ENCODE measurements at regions not wholly inside any gene's neighbourhood (a gene's known extent, or its start where the extent isn't known, plus 50 kb on each side); places are given as distances from the start of the nearest gene placed in this dataset.

DNA sequence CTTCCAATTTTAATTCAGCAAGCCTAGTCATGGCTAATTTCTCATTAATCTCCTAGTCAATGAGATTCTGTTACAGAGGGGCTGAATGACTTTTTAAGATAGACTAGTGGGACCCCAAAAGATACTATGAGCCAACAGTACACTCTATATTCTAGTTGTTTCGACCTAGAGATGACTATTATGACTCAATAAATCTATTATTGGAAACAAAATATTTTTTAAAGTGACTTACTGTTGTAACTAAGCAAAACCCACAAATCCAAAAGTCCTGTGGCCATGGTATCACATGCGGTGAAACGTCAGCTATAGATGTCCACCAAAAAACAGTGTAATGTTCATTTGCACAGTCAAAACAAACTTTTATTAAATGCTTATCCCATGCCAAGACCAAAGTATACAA lies 95.3 kb upstream of the ADO start:
- H4K8ac ChIP-seq (replicated peaks; ENCODE audit: insufficient read length, low read depth, low read length): no peak overlapping the region
- H4K5ac ChIP-seq (ENCODE audit: insufficient read length, low read depth, low read length): no peak overlapping the region
- H3K9me3 ChIP-seq (ENCODE audit: control insufficient read depth, low read depth, low read length): no peaks in the 10 kb centered on the region
- H3K9ac ChIP-seq (ENCODE audit: extremely low read depth, insufficient read length, low read length): no peak overlapping the region
- H2BK5ac ChIP-seq (ENCODE audit: insufficient read length, low read length): no peak overlapping the region
- no peaks in the 10 kb centered on the region for H4K20me1 ChIP-seq (ENCODE audit: control insufficient read depth, insufficient read depth, insufficient read length)
- no peaks in the 10 kb centered on the region for H3K27me3 ChIP-seq (ENCODE audit: insufficient read depth, low read length)
- no peak overlapping the region for H4K91ac ChIP-seq (ENCODE audit: insufficient read length, low read depth, low read length)
- Mint-ChIP-seq H3K36me3 (ENCODE audit: insufficient read depth in 1 of 3, low read depth in 3 of 3) (no peaks in the 10 kb centered on the region), H3K4me1 (no peaks in the 10 kb centered on the region), H3K27ac (no peak overlapping the region), H3K9me3 (peaks cover 1 to 2% of the 10 kb centered on the region in 2 experiments; a peak in 3 of 5 replicates), H3K4me3 (no peak overlapping the region), H3K27me3 (ENCODE audit: low read depth) (no peaks in the 10 kb centered on the region)
- H3K4me1 ChIP-seq (ENCODE audit: insufficient read depth, low read length): no peaks in the 10 kb centered on the region
- H2BK120ac ChIP-seq (ENCODE audit: low read depth, low read length, poor library complexity, severe bottlenecking): no peak overlapping the region
- H3K4me2 ChIP-seq (ENCODE audit: insufficient read depth, insufficient read length, low read length): no peak overlapping the region
- no peak overlapping the region for H2AFZ ChIP-seq (ENCODE audit: low read length)
- no peak overlapping the region for H2AK5ac ChIP-seq (ENCODE audit: insufficient read length, low read length)
- no CpG with 5 or more reads among the region's 3 CpGs for WGBS (ENCODE audit: extremely low coverage, insufficient read length, low lambda C conversion rate)
- no peak overlapping the region for H3K14ac ChIP-seq (ENCODE audit: insufficient read depth, low read length)
- H2BK12ac ChIP-seq (ENCODE audit: insufficient read length, low read depth, low read length): no peak overlapping the region
- no peak overlapping the region for H3K4ac ChIP-seq (ENCODE audit: low read depth, low read length)
- H3K23ac ChIP-seq (ENCODE audit: insufficient read length, low read depth, low read length): no peak overlapping the region
- no peak overlapping the region for H3K18ac ChIP-seq (ENCODE audit: insufficient read length, low read depth, low read length)
- H3K27ac ChIP-seq (ENCODE audit: insufficient read length, low read depth, low read length): no peak overlapping the region
- no peak overlapping the region for H2BK15ac ChIP-seq (ENCODE audit: low read depth, low read length)
- H3K79me1 ChIP-seq (ENCODE audit: insufficient read depth, low read depth, low read length, poor library complexity, severe bottlenecking): no peaks in the 10 kb centered on the region
- no peak overlapping the region for H3K56ac ChIP-seq (ENCODE audit: insufficient read length, low read depth, low read length)
- TF ChIP-seq, protein P1, sequence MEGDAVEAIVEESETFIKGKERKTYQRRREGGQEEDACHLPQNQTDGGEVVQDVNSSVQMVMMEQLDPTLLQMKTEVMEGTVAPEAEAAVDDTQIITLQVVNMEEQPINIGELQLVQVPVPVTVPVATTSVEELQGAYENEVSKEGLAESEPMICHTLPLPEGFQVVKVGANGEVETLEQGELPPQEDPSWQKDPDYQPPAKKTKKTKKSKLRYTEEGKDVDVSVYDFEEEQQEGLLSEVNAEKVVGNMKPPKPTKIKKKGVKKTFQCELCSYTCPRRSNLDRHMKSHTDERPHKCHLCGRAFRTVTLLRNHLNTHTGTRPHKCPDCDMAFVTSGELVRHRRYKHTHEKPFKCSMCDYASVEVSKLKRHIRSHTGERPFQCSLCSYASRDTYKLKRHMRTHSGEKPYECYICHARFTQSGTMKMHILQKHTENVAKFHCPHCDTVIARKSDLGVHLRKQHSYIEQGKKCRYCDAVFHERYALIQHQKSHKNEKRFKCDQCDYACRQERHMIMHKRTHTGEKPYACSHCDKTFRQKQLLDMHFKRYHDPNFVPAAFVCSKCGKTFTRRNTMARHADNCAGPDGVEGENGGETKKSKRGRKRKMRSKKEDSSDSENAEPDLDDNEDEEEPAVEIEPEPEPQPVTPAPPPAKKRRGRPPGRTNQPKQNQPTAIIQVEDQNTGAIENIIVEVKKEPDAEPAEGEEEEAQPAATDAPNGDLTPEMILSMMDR (conservative IDR thresholded peaks at IDR 0.05): no peak
- no peak overlapping the region for H3T11ph ChIP-seq (ENCODE audit: low read length)
- no peaks in the 10 kb centered on the region for H3K23me2 ChIP-seq (ENCODE audit: insufficient read length, low read depth, low read length, poor library complexity, severe bottlenecking)
- no peak for DNase-seq
- no peak overlapping the region for H2BK20ac ChIP-seq (ENCODE audit: low read depth, low read length, poor library complexity, severe bottlenecking)
- no peaks in the 10 kb centered on the region for H3K79me2 ChIP-seq (ENCODE audit: insufficient read depth, low read length)

Data from H9 (cell line).